ENCODE measurements at regions not wholly inside any gene's neighbourhood (a gene's known extent, or its start where the extent isn't known, plus 50 kb on each side); places are given as distances from the start of the nearest gene placed in this dataset.

- TF ChIP-seq TCF12 (IDR thresholded peaks at IDR 0.05; ENCODE audit: low read depth) (no peak), TAF1 (IDR thresholded peaks at IDR 0.05; ENCODE audit: low read depth) (no peak), EP300 (IDR thresholded peaks at IDR 0.05; ENCODE audit: borderline replicate concordance) (no peak), RAD21 (IDR thresholded peaks at IDR 0.05; ENCODE audit: low read depth) (no peak), EGR1 (IDR thresholded peaks at IDR 0.05) (no peak), TEAD4 (IDR thresholded peaks at IDR 0.05) (no peak), NFIC (IDR thresholded peaks at IDR 0.05) (no peak), FOXM1 (IDR thresholded peaks at IDR 0.05; ENCODE audit: borderline replicate concordance, low read depth) (no peak), YY1 (IDR thresholded peaks at IDR 0.05; ENCODE audit: low read depth) (no peak), USF1 (IDR thresholded peaks at IDR 0.05) (no peak), CREB1 (IDR thresholded peaks at IDR 0.05; ENCODE audit: low read depth) (no peak), ZBTB7A (IDR thresholded peaks at IDR 0.05; ENCODE audit: low read depth) (no peak), MAX (IDR thresholded peaks at IDR 0.05) (no peak), CEBPB (IDR thresholded peaks at IDR 0.05) (no peak)
- TF ChIP-seq, protein P1, sequence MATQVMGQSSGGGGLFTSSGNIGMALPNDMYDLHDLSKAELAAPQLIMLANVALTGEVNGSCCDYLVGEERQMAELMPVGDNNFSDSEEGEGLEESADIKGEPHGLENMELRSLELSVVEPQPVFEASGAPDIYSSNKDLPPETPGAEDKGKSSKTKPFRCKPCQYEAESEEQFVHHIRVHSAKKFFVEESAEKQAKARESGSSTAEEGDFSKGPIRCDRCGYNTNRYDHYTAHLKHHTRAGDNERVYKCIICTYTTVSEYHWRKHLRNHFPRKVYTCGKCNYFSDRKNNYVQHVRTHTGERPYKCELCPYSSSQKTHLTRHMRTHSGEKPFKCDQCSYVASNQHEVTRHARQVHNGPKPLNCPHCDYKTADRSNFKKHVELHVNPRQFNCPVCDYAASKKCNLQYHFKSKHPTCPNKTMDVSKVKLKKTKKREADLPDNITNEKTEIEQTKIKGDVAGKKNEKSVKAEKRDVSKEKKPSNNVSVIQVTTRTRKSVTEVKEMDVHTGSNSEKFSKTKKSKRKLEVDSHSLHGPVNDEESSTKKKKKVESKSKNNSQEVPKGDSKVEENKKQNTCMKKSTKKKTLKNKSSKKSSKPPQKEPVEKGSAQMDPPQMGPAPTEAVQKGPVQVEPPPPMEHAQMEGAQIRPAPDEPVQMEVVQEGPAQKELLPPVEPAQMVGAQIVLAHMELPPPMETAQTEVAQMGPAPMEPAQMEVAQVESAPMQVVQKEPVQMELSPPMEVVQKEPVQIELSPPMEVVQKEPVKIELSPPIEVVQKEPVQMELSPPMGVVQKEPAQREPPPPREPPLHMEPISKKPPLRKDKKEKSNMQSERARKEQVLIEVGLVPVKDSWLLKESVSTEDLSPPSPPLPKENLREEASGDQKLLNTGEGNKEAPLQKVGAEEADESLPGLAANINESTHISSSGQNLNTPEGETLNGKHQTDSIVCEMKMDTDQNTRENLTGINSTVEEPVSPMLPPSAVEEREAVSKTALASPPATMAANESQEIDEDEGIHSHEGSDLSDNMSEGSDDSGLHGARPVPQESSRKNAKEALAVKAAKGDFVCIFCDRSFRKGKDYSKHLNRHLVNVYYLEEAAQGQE (IDR thresholded peaks at IDR 0.05; ENCODE audit: low read depth) = no peak
Measured at GRCh38 chr4:31307029-31307428, 586.9 kb downstream of the PCDH7 start.

DNA sequence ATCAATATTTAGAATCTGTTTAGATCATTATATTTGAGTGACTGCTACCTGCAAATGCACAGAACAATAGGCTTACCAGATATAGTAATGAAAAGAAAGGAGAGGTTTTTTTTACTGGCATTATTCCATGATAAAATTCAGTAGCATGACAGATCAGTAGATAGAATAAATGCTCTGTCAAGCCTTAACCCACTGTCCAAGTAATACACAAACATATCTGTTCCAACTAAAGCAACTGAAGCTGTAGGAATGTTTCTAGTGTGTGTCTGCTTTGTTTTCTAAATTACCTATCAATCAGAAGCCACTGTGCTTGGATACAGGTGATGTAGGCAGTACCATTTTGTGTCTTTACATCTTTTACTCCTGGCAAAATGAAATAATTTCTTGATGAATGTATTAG, 604.6 kb downstream of the PCDH7 start:
- TF ChIP-seq FOXM1 (IDR thresholded peaks at IDR 0.05; ENCODE audit: borderline replicate concordance, low read depth) (no peak), CREB1 (IDR thresholded peaks at IDR 0.05; ENCODE audit: low read depth) (no peak), TCF12 (IDR thresholded peaks at IDR 0.05; ENCODE audit: low read depth) (no peak), RAD21 (IDR thresholded peaks at IDR 0.05; ENCODE audit: low read depth) (no peak), ZBTB7A (IDR thresholded peaks at IDR 0.05; ENCODE audit: low read depth) (no peak), EGR1 (IDR thresholded peaks at IDR 0.05) (no peak), CEBPB (IDR thresholded peaks at IDR 0.05) (no peak), NFIC (IDR thresholded peaks at IDR 0.05) (no peak)

DNA sequence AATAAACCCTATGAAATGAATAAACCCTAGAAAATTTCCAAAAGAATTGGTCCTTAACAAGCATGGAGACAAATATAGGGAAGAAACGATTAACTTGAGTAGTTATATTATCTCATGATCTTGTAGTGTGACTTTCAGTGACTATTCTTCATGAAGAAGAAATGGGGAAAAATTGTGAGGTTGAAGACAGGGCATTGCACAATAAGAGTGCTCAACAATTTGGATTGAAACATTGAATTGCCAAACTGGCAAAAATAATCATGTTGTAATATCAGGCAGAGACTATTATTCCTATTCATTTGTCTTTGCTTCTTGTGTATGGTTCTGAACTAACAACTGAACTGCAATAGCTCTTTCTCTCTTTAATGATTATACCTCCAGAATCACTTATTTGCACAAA, 605.1 kb downstream of the PCDH7 start:
- TF ChIP-seq EP300 (IDR thresholded peaks at IDR 0.05; ENCODE audit: borderline replicate concordance) = no peak
- no peak for TF ChIP-seq CEBPB (IDR thresholded peaks at IDR 0.05)
- TF ChIP-seq EGR1 (IDR thresholded peaks at IDR 0.05) = no peak
- TF ChIP-seq NFIC (IDR thresholded peaks at IDR 0.05) = no peak
- TF ChIP-seq ZBTB7A (IDR thresholded peaks at IDR 0.05; ENCODE audit: low read depth) = no peak
- no peak for TF ChIP-seq TEAD4 (IDR thresholded peaks at IDR 0.05)
- TF ChIP-seq YY1 (IDR thresholded peaks at IDR 0.05; ENCODE audit: low read depth) = no peak
- no peak for TF ChIP-seq RAD21 (IDR thresholded peaks at IDR 0.05; ENCODE audit: low read depth)
- TF ChIP-seq CREB1 (IDR thresholded peaks at IDR 0.05; ENCODE audit: low read depth) = no peak

GRCh38 chr4:31327031-31327430, 606.9 kb downstream of the PCDH7 start:
- no peak for TF ChIP-seq CREB1 (IDR thresholded peaks at IDR 0.05; ENCODE audit: low read depth)
- no peak for TF ChIP-seq RAD21 (IDR thresholded peaks at IDR 0.05; ENCODE audit: low read depth)
- TF ChIP-seq CEBPB (IDR thresholded peaks at IDR 0.05) = no peak
- TF ChIP-seq FOXM1 (IDR thresholded peaks at IDR 0.05; ENCODE audit: borderline replicate concordance, low read depth) = no peak
- no peak for TF ChIP-seq TEAD4 (IDR thresholded peaks at IDR 0.05)
- no peak for TF ChIP-seq EP300 (IDR thresholded peaks at IDR 0.05; ENCODE audit: borderline replicate concordance)

- no peak for TF ChIP-seq ZBTB7A (IDR thresholded peaks at IDR 0.05; ENCODE audit: low read depth)
- no peak for TF ChIP-seq EP300 (IDR thresholded peaks at IDR 0.05; ENCODE audit: borderline replicate concordance)
- TF ChIP-seq TAF1 (IDR thresholded peaks at IDR 0.05; ENCODE audit: low read depth) = no peak
- TF ChIP-seq USF1 (IDR thresholded peaks at IDR 0.05) = no peak
- no peak for TF ChIP-seq RAD21 (IDR thresholded peaks at IDR 0.05; ENCODE audit: low read depth)
- TF ChIP-seq YY1 (IDR thresholded peaks at IDR 0.05; ENCODE audit: low read depth) = no peak
- no peak for TF ChIP-seq EGR1 (IDR thresholded peaks at IDR 0.05)
- TF ChIP-seq TCF12 (IDR thresholded peaks at IDR 0.05; ENCODE audit: low read depth) = no peak
- TF ChIP-seq FOXM1 (IDR thresholded peaks at IDR 0.05; ENCODE audit: borderline replicate concordance, low read depth) = no peak
- TF ChIP-seq CEBPB (IDR thresholded peaks at IDR 0.05) = no peak
- TF ChIP-seq, protein P1 (IDR thresholded peaks at IDR 0.05; ENCODE audit: low read depth) = no peak
- no peak for TF ChIP-seq TEAD4 (IDR thresholded peaks at IDR 0.05)
Measured at GRCh38 chr4:31328932-31329331, 608.8 kb downstream of the PCDH7 start.

- TF ChIP-seq EGR1 (IDR thresholded peaks at IDR 0.05) = no peak
- no peak for TF ChIP-seq ZBTB7A (IDR thresholded peaks at IDR 0.05; ENCODE audit: low read depth)
- TF ChIP-seq MAX (IDR thresholded peaks at IDR 0.05) = no peak
- TF ChIP-seq YY1 (IDR thresholded peaks at IDR 0.05; ENCODE audit: low read depth) = no peak
- TF ChIP-seq USF1 (IDR thresholded peaks at IDR 0.05) = no peak
- TF ChIP-seq, protein P1 (IDR thresholded peaks at IDR 0.05; ENCODE audit: low read depth) = no peak
- TF ChIP-seq TCF12 (IDR thresholded peaks at IDR 0.05; ENCODE audit: low read depth) = no peak
- TF ChIP-seq CREB1 (IDR thresholded peaks at IDR 0.05; ENCODE audit: low read depth) = no peak
- TF ChIP-seq NFIC (IDR thresholded peaks at IDR 0.05) = no peak
- TF ChIP-seq RAD21 (IDR thresholded peaks at IDR 0.05; ENCODE audit: low read depth) = no peak
- no peak for TF ChIP-seq TAF1 (IDR thresholded peaks at IDR 0.05; ENCODE audit: low read depth)
- TF ChIP-seq CEBPB (IDR thresholded peaks at IDR 0.05) = no peak
Measured at GRCh38 chr4:31334086-31334910, 614.1 kb downstream of the PCDH7 start.
